NCI-H1048 (cell line): ENCODE measurements at regions not wholly inside any gene's neighbourhood (a gene's known extent, or its start where the extent isn't known, plus 50 kb on each side); places are given as distances from the start of the nearest gene placed in this dataset.
"Not testable (repeated sequence)": the region's sequence is repeated elsewhere in the genome, so short reads cannot be mapped to it uniquely, and the experiment has no call there.

ENCODE experiments used
- DNase-seq: peaks from one replicate; lab custom pipeline; 2025; lab: John Stamatoyannopoulos, UW

GRCh38 chr6:144395014-144395413 lies 109.9 kb downstream of the UTRN start:
- DNase-seq, result no peak

- DNase-seq, result no peak
Measured at GRCh38 chr6:144395826-144396225, 110.7 kb downstream of the UTRN start.

- DNase-seq, result no peak
Measured at GRCh38 chr6:144397141-144397540, 112.0 kb downstream of the UTRN start.

- no peak for DNase-seq
Measured at GRCh38 chr6:144400321-144400720, 115.2 kb downstream of the UTRN start.

- no peak for DNase-seq
Measured at GRCh38 chr6:144401736-144402733, 116.9 kb downstream of the UTRN start.

- DNase-seq, result no peak
Measured at GRCh38 chr6:144402750-144403149, 117.6 kb downstream of the UTRN start.

GRCh38 chr6:144405163-144405562 lies 120.0 kb downstream of the UTRN start:
- DNase-seq, result no peak

GRCh38 chr6:144406796-144407195 lies 121.7 kb downstream of the UTRN start:
- DNase-seq, result no peak

- no peak for DNase-seq
Measured at GRCh38 chr6:144408161-144408560, 123.0 kb downstream of the UTRN start.

GRCh38 chr6:144410059-144410458 lies 124.9 kb downstream of the UTRN start:
- DNase-seq, result no peak

GRCh38 chr6:144410574-144410973 lies 125.4 kb downstream of the UTRN start:
- DNase-seq, result not testable (repeated sequence)

- DNase-seq, result no peak
Measured at GRCh38 chr6:144411531-144412165, 126.5 kb downstream of the UTRN start.

GRCh38 chr6:144413418-144413817 lies 128.3 kb downstream of the UTRN start:
- no peak for DNase-seq

- DNase-seq, result no peak
Measured at GRCh38 chr6:144415014-144415413, 129.9 kb downstream of the UTRN start.

GRCh38 chr6:144415835-144416237 lies 130.7 kb downstream of the UTRN start:
- no peak for DNase-seq

- no peak for DNase-seq
Measured at GRCh38 chr6:144416244-144416643, 131.1 kb downstream of the UTRN start.

- no peak for DNase-seq
Measured at GRCh38 chr6:144416773-144417172, 131.6 kb downstream of the UTRN start.

- DNase-seq, result no peak
Measured at GRCh38 chr6:144417681-144418080, 132.5 kb downstream of the UTRN start.

- DNase-seq, result no peak
Measured at GRCh38 chr6:144418959-144419545, 133.9 kb downstream of the UTRN start.

GRCh38 chr6:144423167-144423566 lies 138.0 kb downstream of the UTRN start:
- DNase-seq, result no peak

- DNase-seq, result no peak
Measured at GRCh38 chr6:144429753-144430152, 144.6 kb downstream of the UTRN start.

GRCh38 chr6:144433446-144433845 lies 148.3 kb downstream of the UTRN start:
- DNase-seq, result not testable (repeated sequence)
